ENCODE measurements at regions not wholly inside any gene's neighbourhood (a gene's known extent, or its start where the extent isn't known, plus 50 kb on each side); places are given as distances from the start of the nearest gene placed in this dataset.

GRCh38 chr5:92912283-92912682 lies 668.7 kb downstream of the NR2F1-AS1 start:
- no peak for DNase-seq

GRCh38 chr5:92911851-92912250 lies 669.2 kb downstream of the NR2F1-AS1 start:
- no peak for DNase-seq

- DNase-seq = no peak
These were observed 669.7 kb downstream of the NR2F1-AS1 start for GRCh38 chr5:92911293-92911692.

GRCh38 chr5:92909602-92909962 lies 671.4 kb downstream of the NR2F1-AS1 start:
- no peak for DNase-seq

- no peak for DNase-seq
These were observed 671.9 kb downstream of the NR2F1-AS1 start for GRCh38 chr5:92908952-92909601.

- no peak for DNase-seq
These were observed 672.9 kb downstream of the NR2F1-AS1 start for GRCh38 chr5:92907938-92908606.

GRCh38 chr5:92906798-92907376 lies 674.1 kb downstream of the NR2F1-AS1 start:
- DNase-seq = no peak

GRCh38 chr5:92904021-92904420 lies 677.0 kb downstream of the NR2F1-AS1 start:
- DNase-seq = no peak

GRCh38 chr5:92899611-92900010 lies 681.4 kb downstream of the NR2F1-AS1 start:
- no peak for DNase-seq

- no peak for DNase-seq
These were observed 684.3 kb downstream of the NR2F1-AS1 start for GRCh38 chr5:92896722-92897121.

GRCh38 chr5:92890841-92891244 lies 690.2 kb downstream of the NR2F1-AS1 start:
- no peak for DNase-seq

- no peak for DNase-seq
These were observed 691.9 kb downstream of the NR2F1-AS1 start for GRCh38 chr5:92889140-92889539.

- no peak for DNase-seq
These were observed 693.8 kb downstream of the NR2F1-AS1 start for GRCh38 chr5:92887254-92887653.

GRCh38 chr5:92886751-92887150 lies 694.3 kb downstream of the NR2F1-AS1 start:
- no peak for DNase-seq

GRCh38 chr5:92885950-92886349 lies 695.1 kb downstream of the NR2F1-AS1 start:
- DNase-seq = no peak

- no peak for DNase-seq
These were observed 696.5 kb downstream of the NR2F1-AS1 start for GRCh38 chr5:92884469-92884868.

- DNase-seq = no peak
These were observed 701.0 kb downstream of the NR2F1-AS1 start for GRCh38 chr5:92879806-92880543.

- no peak for DNase-seq
These were observed 706.2 kb downstream of the NR2F1-AS1 start for GRCh38 chr5:92874790-92875189.

- DNase-seq = no peak
These were observed 712.6 kb downstream of the NR2F1-AS1 start for GRCh38 chr5:92868442-92868841.

- no peak for DNase-seq
These were observed 716.4 kb downstream of the NR2F1-AS1 start for GRCh38 chr5:92864591-92864990.

- DNase-seq = no peak
These were observed 717.4 kb downstream of the NR2F1-AS1 start for GRCh38 chr5:92863666-92864065.

- DNase-seq = no peak
These were observed 719.3 kb downstream of the NR2F1-AS1 start for GRCh38 chr5:92861531-92862285.

- no peak for DNase-seq
These were observed 721.0 kb downstream of the NR2F1-AS1 start for GRCh38 chr5:92860061-92860460.

Measured in DMS153 (cell line).